ENCODE measurements at regions not wholly inside any gene's neighbourhood (a gene's known extent, or its start where the extent isn't known, plus 50 kb on each side); places are given as distances from the start of the nearest gene placed in this dataset.

DNA sequence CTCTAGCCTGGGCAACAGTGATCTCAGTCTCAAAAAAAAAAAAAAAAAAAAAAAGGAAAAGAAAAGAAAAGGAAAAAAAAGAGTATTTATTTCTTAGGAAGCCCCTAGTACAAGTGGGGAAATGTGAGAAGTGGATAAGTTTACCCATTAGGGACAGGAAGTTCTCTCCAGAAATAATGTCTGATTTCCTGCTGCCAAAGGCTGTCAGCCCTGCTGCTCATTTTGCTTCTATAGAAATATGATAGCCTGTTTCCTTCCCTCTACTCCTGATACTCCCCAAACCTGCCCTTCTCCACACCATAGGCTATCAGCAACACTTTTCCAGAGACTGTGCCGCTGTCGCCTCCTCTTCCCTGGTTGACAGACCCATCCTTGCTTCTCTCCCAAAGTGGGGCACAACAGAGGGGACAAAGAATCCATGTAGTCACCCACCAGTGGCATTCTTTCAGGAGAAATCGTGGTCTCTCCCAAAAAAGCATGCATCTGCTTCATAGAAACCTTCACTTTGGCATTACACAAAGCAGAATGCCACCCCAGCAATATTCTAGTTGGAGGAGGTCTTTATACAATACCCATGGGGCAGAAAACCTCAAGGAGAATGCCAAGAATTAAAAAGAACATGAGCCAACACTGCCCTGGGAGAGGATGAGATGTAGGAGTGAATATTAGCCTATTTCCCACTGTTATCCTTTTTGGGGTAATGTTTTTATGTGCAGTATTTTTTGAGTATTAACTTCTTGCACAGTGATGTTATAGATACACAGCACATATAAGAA, 166.3 kb upstream of the NR5A2 start:
- TF ChIP-seq POLR2AphosphoS5 (IDR thresholded peaks at IDR 0.05), result no peak
- TF ChIP-seq CTCF (IDR thresholded peaks at IDR 0.05), result no peak
- TF ChIP-seq POLR2A (IDR thresholded peaks at IDR 0.05), result no peak
- no peak for TF ChIP-seq EP300 (IDR thresholded peaks at IDR 0.05)

All from upper lobe of left lung (tissue), 4 donors.